Osteoblast (primary cell): ENCODE measurements at regions not wholly inside any gene's neighbourhood (a gene's known extent, or its start where the extent isn't known, plus 50 kb on each side); places are given as distances from the start of the nearest gene placed in this dataset.

Experiments used
- DNase-seq: peaks from one replicate; pipeline ENCODE4 v3.0.0; 2011; ENCODE audit warnings: low spot score, mixed read lengths; ENCODE audit not compliant: insufficient read length; ENCODE audit errors: missing footprints
- H2AFZ ChIP-seq: 2 replicates; pipeline ENCODE4 v1.6.0; 2011; ENCODE audit warnings: mild to moderate bottlenecking, low read length
- H3K27ac ChIP-seq: 2 replicates; pipeline ENCODE4 v1.5.1; 2011; ENCODE audit warnings: mild to moderate bottlenecking, low read depth, low read length, moderate library complexity
- H3K27me3 ChIP-seq: 2 replicates; pipeline ENCODE4 v1.6.0; 2012; ENCODE audit warnings: mild to moderate bottlenecking, control low read depth, inconsistent platforms, low read length, moderate library complexity; ENCODE audit not compliant: insufficient read depth
- H3K36me3 ChIP-seq: 2 replicates; pipeline ENCODE4 v1.5.1; 2011; ENCODE audit warnings: mild to moderate bottlenecking, low read length, control low read depth, moderate library complexity; ENCODE audit not compliant: insufficient read depth
- H3K4me1 ChIP-seq: 2 replicates; pipeline ENCODE4 v1.5.1; 2011; ENCODE audit warnings: mild to moderate bottlenecking, low read length, control low read depth, moderate library complexity; ENCODE audit not compliant: insufficient read depth
- H3K4me2 ChIP-seq: 2 replicates; pipeline ENCODE4 v1.6.0; 2011; ENCODE audit warnings: mild to moderate bottlenecking, low read length; ENCODE audit not compliant: insufficient read depth
- H3K4me3 ChIP-seq: fragments of 200-600 bp; sonication (generic); 3 replicates; pipeline ENCODE4 v1.5.1; 2012; ENCODE audit warnings: mild to moderate bottlenecking, low read length, inconsistent platforms; ENCODE audit not compliant: insufficient read depth
- H3K79me2 ChIP-seq: 2 replicates; pipeline ENCODE4 v1.6.0; 2012; ENCODE audit warnings: mild to moderate bottlenecking, low read length, control low read depth, inconsistent platforms; ENCODE audit not compliant: insufficient read depth
- H3K9me3 ChIP-seq: 2 replicates; pipeline ENCODE4 v1.5.1; 2011; ENCODE audit warnings: low read depth, low read length, control low read depth
- H4K20me1 ChIP-seq: 2 replicates; pipeline ENCODE4 v1.6.0; 2012; ENCODE audit warnings: mild to moderate bottlenecking, low read length, control low read depth; ENCODE audit not compliant: insufficient read depth
- CTCF ChIP-seq: IDR thresholded peaks from 2 replicates; pipeline ENCODE4 v1.5.1; 2011; ENCODE audit warnings: mild to moderate bottlenecking, low read depth, low read length, moderate library complexity; ENCODE audit errors: extremely low read depth

GRCh38 chr10:34890939-34891338 lies 75.8 kb upstream of the PARD3 start:
- no peak for TF ChIP-seq CTCF

GRCh38 chr10:34889004-34889869 lies 74.1 kb upstream of the PARD3 start:
- H3K27me3 ChIP-seq, result peaks cover 2% of the 10 kb centered on the region
- no peaks in the 10 kb centered on the region for H4K20me1 ChIP-seq
- no peak for TF ChIP-seq CTCF
- H3K36me3 ChIP-seq, result no peaks in the 10 kb centered on the region
- H3K79me2 ChIP-seq, result no peaks in the 10 kb centered on the region
- no peak overlapping the region for H3K27ac ChIP-seq
- no peaks in the 10 kb centered on the region for H3K9me3 ChIP-seq
- H3K4me1 ChIP-seq, result peaks cover 3% of the 10 kb centered on the region
- no peak overlapping the region for H3K4me2 ChIP-seq
- H2AFZ ChIP-seq, result no peak overlapping the region
- no peak overlapping the region for H3K4me3 ChIP-seq
- DNase-seq, result no peak

More at GRCh38 chr10:34890939-34891338, 75.8 kb upstream of the PARD3 start:
- H3K36me3 ChIP-seq, result no peaks in the 10 kb centered on the region
- no peak for DNase-seq
- H3K9me3 ChIP-seq, result no peaks in the 10 kb centered on the region
- peaks cover under 1% of the 10 kb centered on the region for H3K4me1 ChIP-seq
- no peak overlapping the region for H2AFZ ChIP-seq
- H3K4me3 ChIP-seq, result no peak overlapping the region
- H4K20me1 ChIP-seq, result no peaks in the 10 kb centered on the region
- H3K4me2 ChIP-seq, result no peak overlapping the region
- no peaks in the 10 kb centered on the region for H3K79me2 ChIP-seq
- H3K27me3 ChIP-seq, result peaks cover 2% of the 10 kb centered on the region
- H3K27ac ChIP-seq, result no peak overlapping the region

GRCh38 chr10:34886906-34887642 lies 72.0 kb upstream of the PARD3 start:
- Histone ChIP-seq H2AFZ (no peak overlapping the region), H4K20me1 (no peaks in the 10 kb centered on the region), H3K9me3 (no peaks in the 10 kb centered on the region), H3K79me2 (no peaks in the 10 kb centered on the region), H3K27ac (no peak overlapping the region), H3K36me3 (no peaks in the 10 kb centered on the region), H3K4me1 (peaks cover 3% of the 10 kb centered on the region), H3K4me2 (no peak overlapping the region), H3K4me3 (no peak overlapping the region), H3K27me3 (peaks cover 2% of the 10 kb centered on the region)
- DNase-seq, result no peak
- no peak for TF ChIP-seq CTCF

- Histone ChIP-seq H3K4me1 (peaks cover 3% of the 10 kb centered on the region), H3K4me2 (no peak overlapping the region), H3K27ac (no peak overlapping the region), H3K36me3 (no peaks in the 10 kb centered on the region), H3K9me3 (no peaks in the 10 kb centered on the region), H2AFZ (no peak overlapping the region), H3K79me2 (no peaks in the 10 kb centered on the region), H3K4me3 (no peak overlapping the region), H3K27me3 (peaks cover 2% of the 10 kb centered on the region), H4K20me1 (no peaks in the 10 kb centered on the region)
- TF ChIP-seq CTCF, result no peak
- no peak for DNase-seq
Measured at GRCh38 chr10:34885898-34886297, 70.8 kb upstream of the PARD3 start.
